Daoy (cell line): ENCODE measurements at regions not wholly inside any gene's neighbourhood (a gene's known extent, or its start where the extent isn't known, plus 50 kb on each side); places are given as distances from the start of the nearest gene placed in this dataset.

ENCODE experiments used
- DNase-seq: peaks from one replicate; pipeline ENCODE4 v3.0.0-alpha.2; 2015; ENCODE audit warnings: low read depth

DNA sequence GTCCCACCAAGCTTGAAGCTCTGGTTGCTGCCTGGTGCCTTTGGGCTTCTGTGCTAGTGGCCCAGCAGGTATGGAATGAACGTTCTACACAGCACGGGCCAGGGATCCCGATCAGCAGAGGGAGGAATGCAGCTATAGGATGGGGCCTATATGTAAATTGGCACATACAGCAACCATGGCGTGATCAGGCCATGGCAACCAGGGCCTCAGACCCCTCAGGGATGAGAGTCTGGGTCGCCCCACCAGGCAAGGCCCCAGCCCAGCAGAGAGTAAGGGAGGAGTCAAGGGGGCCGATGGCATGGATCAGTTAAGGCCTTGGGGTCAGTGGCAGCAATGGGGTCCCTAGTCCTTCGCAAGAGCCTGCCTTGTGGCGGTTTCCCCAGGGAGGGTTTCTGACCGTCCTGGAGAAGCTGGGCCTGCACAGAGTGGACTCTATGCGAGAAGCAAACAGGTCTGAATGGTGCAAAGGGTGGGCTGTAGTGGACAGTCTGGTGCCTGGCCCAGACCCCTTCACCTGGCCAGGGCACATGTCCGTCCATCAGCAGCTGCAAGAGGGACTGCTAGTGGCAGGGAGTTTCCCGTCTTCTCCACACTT is 98.2 kb upstream of the SLC22A11 start:
- no peak for DNase-seq

DNA sequence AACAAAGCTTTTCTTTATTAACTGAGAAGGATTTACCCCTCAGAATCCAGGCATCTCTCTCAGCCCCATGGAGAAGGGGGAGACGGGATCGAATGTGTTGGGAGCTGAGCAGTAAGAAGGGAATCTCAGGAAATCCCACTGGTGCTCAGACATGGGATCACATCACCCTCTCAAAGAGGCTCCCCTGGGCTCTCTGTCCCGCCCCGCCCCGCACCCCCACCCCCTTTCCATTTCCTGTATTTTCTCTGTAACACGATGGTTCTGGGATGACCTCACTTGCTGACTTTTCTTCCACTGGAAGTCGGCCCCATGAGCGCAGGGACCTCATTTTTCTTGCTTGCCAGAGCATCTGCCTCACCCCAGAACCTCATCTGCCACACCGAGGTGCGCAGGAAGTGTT is 96.7 kb upstream of the SLC22A11 start:
- DNase-seq, result peak; percentile 67

DNA sequence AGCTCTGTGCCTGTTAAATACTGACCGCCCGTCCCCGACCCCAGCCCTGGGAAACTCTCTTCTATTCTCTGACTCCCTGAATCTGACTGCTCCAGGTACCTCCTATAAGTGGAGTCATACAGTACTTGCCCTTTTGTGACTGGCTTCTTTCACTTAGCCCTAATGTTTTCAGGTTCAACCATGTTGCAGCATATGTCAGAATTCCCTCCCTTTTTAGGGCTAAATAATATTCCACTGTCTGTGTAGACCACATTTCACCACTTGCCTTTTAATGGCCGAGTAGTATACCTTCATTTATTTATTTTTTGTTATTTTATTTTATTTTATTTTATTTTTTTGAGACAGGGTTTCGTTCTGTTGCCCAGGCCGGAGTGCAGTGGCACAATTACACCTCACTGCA is 96.1 kb upstream of the SLC22A11 start:
- DNase-seq, result no peak

DNA sequence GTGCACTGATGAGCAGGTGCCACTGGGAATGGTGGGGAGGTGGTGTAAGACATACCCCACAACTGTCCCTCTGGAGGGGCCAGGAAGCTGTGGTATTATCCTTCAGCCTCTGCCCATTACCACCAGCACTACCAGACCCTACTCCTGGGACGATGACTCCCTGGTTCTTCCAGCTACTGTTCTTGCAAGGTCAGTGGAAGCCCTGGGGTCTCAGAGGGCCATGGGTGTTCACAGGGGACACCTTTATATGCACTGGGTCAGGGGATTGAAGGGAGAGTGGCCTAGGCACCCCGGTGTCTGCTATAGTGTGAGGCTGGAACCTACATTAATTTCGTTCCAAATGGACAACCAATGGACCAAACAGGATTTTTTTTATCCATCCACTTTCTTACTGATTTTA is 94.7 kb upstream of the SLC22A11 start:
- DNase-seq, result no peak

DNA sequence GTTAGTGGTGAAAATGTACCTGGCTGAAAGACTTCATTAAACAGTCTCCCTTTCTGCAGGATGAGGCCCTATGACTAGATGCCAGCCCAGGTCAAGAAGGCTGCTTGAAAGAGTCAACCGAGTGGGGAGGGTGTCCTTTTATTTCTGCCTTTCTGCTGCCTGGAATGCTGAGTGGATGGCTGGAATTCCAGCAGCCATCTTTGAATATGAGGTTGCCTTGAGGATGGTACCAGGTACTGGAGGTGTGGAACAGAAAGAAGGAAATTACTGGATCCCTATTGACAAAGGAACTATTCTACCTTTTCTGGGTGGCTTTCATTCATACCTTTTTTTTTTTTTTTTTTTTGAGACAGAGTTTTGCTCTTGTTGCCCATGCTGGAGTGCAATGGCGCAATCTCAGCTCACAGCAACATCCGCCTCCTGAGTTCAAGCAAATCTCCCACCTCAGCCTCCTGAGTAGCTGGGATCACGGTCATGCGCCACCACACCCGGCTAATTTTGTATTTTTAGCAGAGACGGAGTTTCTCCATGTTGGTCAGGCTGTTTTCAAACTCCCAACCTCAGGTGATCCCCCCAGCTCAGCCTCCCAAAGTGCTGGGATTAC is 89.5 kb upstream of the SLC22A11 start:
- no peak for DNase-seq

DNA sequence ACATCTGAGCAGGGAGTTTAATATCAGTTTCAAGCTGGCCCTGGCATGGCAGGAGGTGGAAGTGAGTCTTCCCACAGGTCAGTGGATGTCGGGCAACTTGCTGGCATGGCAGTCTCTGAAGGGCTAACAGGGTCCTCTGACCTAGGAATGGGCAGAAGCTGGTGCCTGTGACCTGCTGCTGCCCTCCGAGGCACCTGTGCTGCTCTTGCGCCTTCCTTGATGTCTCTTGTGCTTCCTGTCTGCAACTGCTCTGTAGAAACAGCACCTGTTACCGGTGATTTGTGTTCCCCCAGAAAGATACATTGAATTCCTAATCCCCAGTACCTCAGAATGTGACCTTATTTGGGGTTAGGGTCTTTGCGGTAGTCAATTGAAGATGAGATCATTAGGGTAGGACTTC is 86.5 kb upstream of the SLC22A11 start:
- DNase-seq, result no peak

DNA sequence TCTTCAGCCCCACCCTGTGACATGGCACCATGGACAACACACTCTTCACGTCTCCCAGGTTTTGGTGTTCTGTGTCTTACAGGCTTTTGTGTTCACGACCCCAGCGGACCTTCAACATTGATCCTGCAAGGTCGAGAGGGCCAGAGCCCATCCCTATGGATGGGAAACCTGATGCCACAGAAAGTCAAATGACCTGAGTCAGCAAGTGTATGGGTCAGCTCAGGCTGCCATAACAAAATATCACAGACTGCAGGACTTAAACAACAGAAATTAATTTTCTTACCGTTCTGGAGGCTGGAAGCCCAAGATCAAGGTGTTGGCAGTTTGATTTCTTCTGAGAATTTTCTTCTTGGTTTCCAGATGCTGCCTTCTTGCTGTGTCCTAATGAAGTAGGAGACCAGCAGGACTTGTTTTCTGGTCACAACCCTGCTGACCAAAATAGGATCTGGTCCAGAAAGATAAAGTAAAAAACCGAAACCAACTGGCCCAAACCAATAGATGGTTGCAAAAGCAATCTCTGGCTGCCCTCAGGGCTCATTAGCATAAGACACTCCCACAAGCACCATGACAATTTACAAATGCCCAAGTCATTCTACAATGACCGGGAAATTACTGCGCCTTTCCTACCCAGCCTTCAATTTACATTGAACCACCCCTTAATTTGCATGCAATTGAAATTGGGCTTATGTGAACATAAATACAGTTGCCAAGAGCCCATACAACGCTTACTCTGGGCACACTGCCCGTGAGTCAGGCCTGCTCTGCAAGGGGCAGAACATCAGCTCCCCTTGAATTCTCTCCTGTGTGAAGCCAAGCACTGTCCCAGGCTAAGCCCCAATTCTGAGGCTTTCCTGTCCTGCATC is 82.9 kb upstream of the SLC22A11 start:
- DNase-seq, result peak; percentile 57

DNA sequence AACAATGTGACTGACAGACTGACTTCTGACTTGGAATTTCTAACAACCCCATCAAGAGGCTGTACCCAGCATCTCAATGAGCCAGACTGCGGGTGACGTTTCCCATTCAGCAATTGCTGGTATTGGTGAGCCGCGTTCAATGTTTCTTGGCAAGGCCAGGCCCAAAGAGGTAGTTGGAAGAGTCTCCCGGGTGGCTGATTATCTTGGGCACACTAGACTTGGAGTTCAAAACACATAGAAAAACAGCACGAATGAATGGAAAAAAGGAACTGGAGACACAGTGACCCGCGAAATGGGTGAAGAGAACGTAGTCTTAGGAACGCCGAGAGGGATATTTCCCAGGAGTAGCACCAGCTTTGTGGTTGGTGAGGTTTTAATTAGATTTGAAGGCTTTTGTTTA is 81.1 kb upstream of the SLC22A11 start:
- DNase-seq, result no peak

DNA sequence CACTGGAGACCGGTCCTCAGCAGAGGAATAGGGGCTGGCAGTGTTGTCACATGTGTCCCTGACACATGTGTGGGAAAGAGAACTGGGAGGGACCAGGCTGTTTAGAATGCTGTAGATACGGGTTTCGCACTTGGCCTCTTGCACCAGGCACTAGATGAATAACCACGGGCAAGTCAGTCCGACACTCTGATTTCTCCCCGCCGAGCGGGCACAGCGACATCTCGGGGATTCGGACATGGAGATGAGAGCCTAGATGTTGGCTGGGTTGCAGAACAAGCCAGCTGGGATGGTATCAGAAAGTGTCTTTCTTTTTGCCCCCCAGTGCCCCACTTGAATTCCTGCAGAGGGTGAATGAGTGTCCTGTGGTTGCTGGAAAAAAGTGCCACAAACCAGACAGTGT is 80.6 kb upstream of the SLC22A11 start:
- no peak for DNase-seq

DNA sequence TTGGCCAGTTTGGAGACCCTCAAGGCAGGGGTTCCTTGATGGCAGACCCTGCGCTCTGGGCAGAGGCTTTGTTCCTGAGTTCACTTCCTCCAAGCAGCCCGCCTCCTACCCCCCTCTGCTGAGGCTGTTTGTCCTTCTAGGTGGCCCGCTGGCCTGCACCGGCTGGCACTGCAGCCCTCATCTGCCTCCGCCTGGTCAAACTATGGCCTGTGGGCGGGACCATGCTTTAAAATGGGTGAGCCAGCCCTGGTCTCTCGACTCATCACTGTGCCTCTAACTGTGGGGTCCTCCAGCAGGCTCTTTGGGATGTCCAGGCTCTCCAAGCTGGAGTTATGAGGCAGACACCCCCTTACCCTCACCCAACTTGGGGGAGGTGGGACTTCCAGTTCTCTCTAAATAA is 78.9 kb upstream of the SLC22A11 start:
- no peak for DNase-seq

DNA sequence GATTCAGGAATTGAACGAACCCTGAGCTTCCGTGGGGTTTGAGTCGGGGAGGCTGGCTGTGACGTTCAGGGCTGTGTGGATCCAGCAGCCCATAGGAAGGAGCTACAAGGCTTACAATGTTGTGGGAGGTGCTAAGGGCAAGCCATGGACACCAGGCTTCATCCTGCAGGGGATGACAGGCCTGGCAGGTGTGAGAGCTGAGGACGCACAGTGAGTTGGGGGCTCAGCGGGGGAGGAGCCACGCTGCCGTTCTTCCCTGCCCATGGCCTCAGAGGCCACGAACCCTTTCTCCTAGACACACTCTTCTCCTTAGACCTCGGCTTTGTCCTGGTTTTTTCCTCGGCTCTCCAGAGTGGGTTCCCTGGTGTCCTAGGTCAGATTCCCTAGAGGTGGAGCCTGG is 78.1 kb upstream of the SLC22A11 start:
- DNase-seq, result no peak

DNA sequence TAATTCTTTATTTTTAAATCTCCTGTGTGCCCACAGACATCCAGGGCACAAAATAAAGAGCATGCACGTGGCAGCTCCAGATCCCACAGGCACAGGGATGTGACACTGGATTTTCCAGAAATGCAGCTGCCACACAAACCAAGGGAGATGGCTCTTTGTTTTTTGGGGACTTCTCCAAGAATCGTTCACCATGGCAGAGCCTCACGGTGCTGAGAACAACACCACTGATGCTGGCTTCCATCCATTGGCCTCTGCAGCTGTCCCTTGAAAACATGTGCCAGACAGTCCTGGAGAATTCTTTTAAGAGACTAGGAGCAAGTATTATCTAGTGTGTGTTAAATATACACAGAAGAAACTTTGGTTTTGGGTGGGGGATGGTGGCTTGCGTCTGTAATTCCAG is 73.2 kb upstream of the SLC22A11 start:
- no peak for DNase-seq

DNA sequence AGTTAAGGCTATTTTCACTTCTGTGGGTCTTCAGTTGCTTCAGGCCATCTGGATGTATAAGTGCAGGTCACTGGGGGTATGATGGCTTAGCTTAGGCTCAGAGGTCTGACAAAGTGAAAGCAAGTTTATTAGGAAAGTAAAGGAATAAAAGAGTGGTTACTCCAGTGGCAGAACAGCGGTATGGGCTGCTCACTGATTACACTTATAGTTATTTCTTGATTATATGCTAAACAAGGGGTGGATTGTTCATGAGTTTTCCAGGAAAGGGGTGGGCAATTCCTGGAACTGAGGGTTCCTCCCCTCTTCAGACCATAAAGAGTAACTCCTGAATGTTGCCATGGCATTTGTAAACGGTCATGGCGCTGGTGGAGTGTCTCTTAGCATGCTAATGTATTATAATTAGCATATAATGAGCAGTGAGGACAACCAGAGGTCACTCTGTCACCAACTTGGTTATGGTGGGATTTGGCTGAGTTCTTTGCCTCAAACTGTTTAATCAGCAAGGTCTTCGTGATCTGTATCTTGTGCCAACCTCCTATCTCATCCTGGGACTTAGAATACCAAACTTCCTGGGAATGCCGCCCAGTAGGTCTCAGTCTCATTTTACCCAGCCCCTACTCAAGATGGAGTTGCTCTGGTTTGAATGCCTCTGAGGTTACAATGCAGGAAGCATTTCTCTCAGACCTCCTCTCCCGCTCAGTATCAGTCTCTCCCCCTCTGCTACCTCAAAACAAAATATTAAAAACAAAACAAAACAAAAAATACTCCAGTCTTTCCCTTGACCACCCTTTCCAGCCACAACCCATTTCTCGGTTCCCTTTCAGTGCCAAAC is 71.3 kb upstream of the SLC22A11 start:
- DNase-seq, result no peak

DNA sequence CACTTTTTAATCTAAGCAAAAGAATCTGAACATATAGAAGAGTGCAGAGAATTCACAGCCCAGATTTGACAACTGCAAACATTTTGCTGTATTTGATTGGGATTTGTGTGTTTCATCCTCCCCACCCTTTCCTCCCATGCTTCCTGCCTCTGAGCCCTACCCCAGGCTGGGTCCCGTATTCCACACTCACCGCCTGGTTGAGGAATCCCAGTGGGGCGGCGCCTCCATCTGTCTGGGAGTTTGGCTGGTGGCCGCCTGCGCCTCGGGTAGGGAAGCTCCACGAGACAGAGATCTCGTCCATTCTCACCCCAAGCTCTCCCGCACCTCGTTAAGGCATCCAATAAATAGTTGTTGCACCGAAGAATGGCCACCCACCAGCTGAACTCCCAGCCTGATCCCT is 70.7 kb upstream of the SLC22A11 start:
- no peak for DNase-seq

DNA sequence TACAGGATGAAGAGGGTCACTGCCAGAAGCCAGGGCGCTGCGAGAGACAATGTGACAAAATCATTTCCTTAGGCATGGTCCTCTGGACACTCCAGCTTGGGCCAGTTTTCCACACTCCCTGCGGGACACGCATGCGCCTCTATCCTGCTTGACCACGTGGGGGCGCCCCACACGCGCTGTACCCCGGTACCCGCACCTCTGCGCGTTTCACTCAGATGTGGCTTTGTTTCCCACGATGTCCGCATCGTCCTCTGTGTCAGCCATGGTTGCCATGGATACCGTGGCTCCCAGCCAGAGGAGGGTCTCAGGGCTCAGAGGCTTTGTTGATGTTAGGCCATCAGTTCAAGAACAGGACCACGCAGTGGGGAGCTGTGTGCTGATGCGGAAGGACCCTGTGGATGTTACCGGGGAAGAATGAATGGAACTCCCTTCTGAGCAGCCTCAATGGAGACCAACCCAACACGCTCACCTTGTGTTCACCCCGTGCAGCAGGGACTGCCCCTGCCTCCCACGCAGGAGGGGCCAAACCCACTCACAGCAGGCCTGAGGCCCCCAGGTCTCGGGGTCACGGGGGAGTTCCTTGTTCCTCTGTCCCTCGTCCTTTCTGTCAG is 65.8 kb upstream of the SLC22A11 start:
- peak; percentile 71 for DNase-seq

DNA sequence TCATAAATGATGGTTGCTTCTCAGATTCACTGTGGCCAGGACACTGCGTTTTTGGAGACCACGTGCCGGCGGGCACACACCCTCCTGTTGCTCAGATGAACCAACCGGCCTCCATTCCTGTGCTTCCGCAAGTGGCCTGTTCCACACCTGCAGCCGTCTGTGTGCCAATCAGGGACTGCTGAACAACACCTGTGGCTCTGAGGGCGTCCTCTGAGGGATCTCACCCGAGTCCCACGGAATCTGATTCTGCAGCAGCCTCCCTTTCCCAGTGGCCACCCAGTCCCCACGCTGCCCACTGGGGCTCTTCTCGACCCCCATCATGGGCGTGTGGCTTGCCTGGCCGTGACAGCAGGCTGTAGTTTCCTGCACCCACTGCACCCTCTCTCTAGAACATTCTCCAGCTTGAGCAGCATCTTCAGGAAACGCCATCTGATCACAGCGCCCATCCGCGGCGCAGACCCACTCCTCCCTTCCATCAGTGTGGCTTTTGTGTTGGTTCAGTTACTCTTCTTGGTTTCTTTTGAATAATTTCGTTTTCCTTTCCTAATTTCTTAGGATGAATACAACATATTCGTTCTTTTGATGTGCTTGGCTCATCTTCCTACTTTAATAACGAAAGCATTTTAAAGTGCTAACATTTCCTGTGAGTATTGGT is 65.1 kb upstream of the SLC22A11 start:
- DNase-seq, result no peak

DNA sequence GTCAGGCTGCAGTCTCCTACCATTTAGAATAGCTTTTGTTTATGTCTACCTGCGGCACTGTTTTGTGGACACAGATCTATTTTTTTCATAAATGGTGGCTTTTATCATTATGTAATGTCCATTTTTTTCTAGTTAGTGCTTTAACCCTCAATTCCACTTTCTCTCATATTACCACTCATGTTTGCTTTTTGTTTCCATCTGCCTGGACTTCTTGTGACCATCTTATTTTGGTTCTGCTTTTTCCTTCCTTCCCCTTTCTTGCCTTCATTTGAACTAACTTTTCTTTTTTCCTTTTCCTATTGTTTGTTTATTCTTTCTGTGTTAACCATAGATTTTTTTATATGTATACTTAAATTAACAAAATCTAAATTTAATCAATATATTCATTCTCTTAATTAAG is 63.2 kb upstream of the SLC22A11 start:
- DNase-seq, result no peak

DNA sequence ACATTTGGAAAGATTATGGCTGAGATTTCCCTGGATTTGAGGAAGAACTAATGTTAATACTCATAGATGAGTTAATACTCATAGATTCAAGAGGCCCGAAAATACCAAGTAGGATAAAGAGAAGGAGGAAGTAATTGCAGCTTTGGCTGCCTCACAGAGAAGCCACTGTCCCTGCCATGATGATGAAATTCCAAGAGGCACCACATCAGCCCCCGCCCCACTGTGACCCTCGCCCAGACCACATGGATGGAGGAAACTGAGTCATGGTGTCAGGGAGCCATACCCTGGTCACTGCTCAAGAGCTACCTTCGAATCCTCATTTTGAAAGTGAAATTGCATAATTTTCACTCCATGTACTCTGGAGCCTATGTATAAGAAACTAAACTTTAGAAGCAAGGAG is 57.6 kb upstream of the SLC22A11 start:
- no peak for DNase-seq

DNA sequence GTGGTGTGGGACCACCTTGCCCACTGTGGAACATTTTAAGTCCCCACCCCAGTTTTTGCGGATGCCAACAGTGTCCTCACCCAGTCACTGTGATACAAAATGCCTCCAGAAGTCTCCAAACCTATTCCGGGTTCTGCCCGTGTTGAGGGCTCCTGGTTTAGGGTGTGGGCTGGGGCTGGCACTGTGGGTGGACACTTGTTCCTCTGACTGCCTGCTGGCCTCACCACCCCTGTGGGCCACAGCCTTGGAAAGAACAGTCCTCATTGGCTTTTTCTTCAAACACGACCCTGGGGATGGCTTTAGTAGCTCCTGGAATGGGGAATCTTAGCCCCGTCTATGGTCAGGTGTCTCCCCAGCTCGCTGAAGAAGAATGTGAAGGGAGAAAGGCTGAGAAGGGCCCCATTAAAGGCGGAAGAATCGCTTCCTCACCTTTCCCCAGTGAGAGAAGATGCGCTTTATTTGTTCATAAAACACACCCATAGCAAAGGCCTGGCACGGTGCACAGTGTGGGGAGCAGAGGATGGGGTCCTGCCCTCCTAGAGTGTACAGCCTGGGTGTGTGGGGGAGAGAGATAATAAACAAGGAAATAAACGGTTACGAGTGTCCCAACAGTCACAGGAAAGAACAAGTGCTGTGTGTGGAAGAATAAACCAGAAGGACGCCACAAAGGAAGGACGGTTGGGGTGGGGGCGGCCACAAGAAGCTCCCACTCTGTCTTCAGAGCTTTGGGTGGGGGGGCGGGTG is 56.3 kb upstream of the SLC22A11 start:
- DNase-seq, result no peak

DNA sequence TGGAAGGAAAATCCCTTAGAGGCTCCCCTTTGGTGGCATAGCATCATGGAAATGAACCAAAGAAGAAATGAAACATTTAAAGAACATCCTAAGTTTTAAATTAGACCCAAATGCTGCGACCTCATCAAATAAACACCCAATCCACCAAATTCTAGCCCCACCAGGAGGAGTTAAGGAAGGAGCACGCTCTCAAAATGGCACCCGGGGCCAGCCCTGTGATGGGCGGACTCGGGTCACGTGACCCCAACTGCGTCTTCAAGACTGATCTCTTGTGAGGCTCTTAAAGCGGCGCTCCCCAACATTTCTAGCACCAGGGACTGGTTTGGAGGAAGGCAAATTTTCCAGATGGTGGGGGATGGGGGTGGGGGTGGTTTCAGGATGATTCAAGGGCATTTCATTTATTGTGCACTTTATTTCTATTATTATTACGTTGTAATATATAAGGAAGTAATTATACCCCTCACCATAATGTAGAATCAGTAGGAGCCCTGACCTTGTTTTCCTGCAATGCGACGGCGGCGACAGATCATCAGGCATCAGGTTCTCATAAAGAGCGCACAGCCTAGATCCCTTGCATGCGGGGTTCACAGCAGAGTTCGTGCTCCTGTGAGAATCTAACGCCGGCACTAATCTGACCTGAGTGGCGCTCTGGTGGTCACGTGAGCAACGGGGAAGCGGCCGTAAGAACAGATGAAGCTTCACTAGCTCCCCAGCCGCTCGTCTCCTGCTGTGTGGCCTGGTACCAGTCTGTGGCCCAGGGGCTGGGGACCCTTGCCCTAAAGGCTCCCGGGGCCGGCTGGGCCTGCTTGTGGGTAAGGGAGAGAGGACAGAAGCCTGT is 55.3 kb upstream of the SLC22A11 start:
- DNase-seq, result peak; percentile 32
